ENCODE measurements at regions not wholly inside any gene's neighbourhood (a gene's known extent, or its start where the extent isn't known, plus 50 kb on each side); places are given as distances from the start of the nearest gene placed in this dataset.

DNA sequence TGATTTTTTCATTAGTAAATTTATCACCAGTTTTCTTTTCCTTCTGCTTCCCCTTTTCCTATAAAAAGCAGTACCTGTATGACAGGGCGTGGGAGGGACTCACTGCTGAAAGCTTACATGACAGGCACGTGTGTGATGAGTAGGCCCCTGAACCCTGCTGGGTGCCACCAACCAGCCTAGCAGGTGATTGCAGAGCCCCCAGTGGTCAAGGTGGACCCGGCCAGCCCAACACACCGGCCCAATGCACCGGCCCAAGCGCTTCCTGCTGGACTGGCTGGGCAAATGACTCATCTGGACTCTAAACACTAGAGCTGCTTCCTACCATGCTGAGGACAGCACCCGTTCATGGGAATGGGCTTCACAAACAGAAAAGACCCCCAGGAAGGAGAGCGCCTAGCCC is 89.8 kb upstream of the TMEM72 start (continued):
- TF ChIP-seq, protein P1, sequence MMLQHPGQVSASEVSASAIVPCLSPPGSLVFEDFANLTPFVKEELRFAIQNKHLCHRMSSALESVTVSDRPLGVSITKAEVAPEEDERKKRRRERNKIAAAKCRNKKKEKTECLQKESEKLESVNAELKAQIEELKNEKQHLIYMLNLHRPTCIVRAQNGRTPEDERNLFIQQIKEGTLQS (IDR thresholded peaks at IDR 0.05): no peak
- TF ChIP-seq YY1 (IDR thresholded peaks at IDR 0.05; ENCODE audit: extremely low read depth, insufficient replicate concordance, low read depth, low read length) (no peak), POLR2AphosphoS5 (IDR thresholded peaks at IDR 0.05; ENCODE audit: low read depth, low read length) (no peak), FOSL1 (IDR thresholded peaks at IDR 0.05; ENCODE audit: low read depth) (no peak), SP1 (IDR thresholded peaks at IDR 0.05; ENCODE audit: low read depth) (no peak)

DNA sequence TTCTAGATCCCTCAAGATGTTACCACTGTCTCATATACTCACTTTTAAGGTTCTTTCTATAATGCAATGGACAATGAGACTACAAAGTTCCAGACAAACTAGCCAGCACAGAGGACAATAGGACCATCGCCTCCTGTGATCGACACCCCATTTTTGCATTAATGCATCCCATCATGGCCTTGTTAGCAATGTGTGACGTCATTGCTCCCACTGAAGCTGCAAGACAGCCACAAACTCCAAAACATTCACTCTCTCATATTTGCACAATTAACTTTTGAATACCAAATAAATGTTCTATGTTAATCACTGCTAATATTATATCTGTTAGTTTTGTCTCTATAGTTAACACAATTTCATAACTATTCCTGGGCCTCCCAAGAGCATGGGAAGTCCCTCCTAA is 88.8 kb upstream of the TMEM72 start:
- CTCF ChIA-PET: no interaction called here
- Histone ChIP-seq H3K4me2 (ENCODE audit: low read length) (no peak overlapping the region), H3K27ac (ENCODE audit: low read depth, low read length) (no peak overlapping the region), H3K9me2 (ENCODE audit: insufficient read depth) (no peaks in the 10 kb centered on the region), H3K4me1 (ENCODE audit: control insufficient read depth in 1 of 2, insufficient read depth in 2 of 2, low read length in 2 of 2) (no peaks in the 10 kb centered on the region), H4K20me1 (ENCODE audit: insufficient read depth) (no peaks in the 10 kb centered on the region), H3K4me3 (replicated peaks in 1 of 2; ENCODE audit: low read depth in 1 of 2, low read length in 2 of 2) (no peak overlapping the region), H3K9ac (ENCODE audit: low read length) (no peak overlapping the region), H3K27me3 (ENCODE audit: insufficient read depth, low read length) (peaks cover 3% of the 10 kb centered on the region; the same call in 1 of the 2 replicates), H3K9me3 (ENCODE audit: control insufficient read depth in 1 of 2, insufficient read depth in 1 of 2, low read depth in 1 of 2, low read length in 2 of 2) (no peaks in the 10 kb centered on the region), H3K79me2 (ENCODE audit: insufficient read depth, low read length) (no peaks in the 10 kb centered on the region), H2AFZ (ENCODE audit: low read depth, low read length, poor library complexity, severe bottlenecking) (no peak overlapping the region), H3K36me3 (ENCODE audit: control insufficient read depth in 1 of 2, insufficient read depth in 2 of 2, low read length in 2 of 2) (no peaks in the 10 kb centered on the region; a peak in 1 of 4 replicates)
- TF ChIP-seq POLR2A (IDR thresholded peaks at IDR 0.05; ENCODE audit: borderline replicate concordance, extremely low read depth, insufficient read depth, insufficient read length): no peak
- TF ChIP-seq RAD21 (IDR thresholded peaks at IDR 0.05; ENCODE audit: low read depth): no peak
- TF ChIP-seq, protein P2, sequence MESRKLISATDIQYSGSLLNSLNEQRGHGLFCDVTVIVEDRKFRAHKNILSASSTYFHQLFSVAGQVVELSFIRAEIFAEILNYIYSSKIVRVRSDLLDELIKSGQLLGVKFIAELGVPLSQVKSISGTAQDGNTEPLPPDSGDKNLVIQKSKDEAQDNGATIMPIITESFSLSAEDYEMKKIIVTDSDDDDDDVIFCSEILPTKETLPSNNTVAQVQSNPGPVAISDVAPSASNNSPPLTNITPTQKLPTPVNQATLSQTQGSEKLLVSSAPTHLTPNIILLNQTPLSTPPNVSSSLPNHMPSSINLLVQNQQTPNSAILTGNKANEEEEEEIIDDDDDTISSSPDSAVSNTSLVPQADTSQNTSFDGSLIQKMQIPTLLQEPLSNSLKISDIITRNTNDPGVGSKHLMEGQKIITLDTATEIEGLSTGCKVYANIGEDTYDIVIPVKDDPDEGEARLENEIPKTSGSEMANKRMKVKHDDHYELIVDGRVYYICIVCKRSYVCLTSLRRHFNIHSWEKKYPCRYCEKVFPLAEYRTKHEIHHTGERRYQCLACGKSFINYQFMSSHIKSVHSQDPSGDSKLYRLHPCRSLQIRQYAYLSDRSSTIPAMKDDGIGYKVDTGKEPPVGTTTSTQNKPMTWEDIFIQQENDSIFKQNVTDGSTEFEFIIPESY (IDR thresholded peaks at IDR 0.05; ENCODE audit: extremely low read depth, insufficient replicate concordance, low read length): no peak
- no peak for TF ChIP-seq EZH2phosphoT487 (IDR thresholded peaks at IDR 0.05; ENCODE audit: borderline replicate concordance)
- intact Hi-C loops (cut with micrococcal nuclease): no loop called here
- ATAC-seq: no peak
- no TSS peak for BruUV-seq (replicated peaks)
- POLR2A ChIA-PET: no interaction called here
- RAD21 ChIA-PET (ENCODE audit: low non-redundant PET in 1 of 2, low total read pairs in 2 of 2, uncharacterized antibody in 2 of 2, unreplicated experiment in 2 of 2): no interaction called here
- no peak for DNase-seq (ENCODE audit: low read depth, low spot score)

Data from HCT116 (cell line).